ENCODE measurements at regions not wholly inside any gene's neighbourhood (a gene's known extent, or its start where the extent isn't known, plus 50 kb on each side); places are given as distances from the start of the nearest gene placed in this dataset.

DNA sequence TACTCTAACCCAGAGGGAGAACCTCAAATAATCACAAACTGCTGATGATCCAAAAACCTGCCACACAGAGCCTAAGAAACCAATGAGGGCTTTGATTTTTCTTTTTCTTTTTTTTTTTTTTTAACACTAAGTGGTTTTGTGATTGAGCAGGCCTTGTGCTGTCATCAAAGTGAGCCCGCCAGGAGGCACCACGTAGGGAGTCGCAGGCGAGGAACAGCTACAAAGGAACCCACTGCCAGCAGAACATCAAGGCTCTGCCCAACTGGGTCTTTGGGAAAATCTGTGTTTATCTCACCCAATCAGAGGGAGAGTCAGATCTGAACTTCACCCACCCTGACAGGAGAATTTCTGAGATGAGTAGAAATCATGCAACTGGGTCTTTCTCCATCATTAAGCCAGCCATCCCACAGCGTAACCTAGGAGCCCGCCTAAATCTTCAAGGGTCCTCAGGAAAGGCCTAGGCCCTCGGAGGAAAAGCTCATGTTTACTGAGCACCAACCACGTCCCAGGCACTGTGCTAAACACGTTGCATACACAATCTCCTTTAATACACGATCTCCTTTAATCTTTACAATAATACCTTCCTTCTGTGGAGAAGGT lies 126.9 kb upstream of the FSTL4 start:
- intact Hi-C loops (cut with micrococcal nuclease; ENCODE audit: unreplicated experiment) (no loop called here), in situ Hi-C loops (cut with MboI) (no loop called here)
- peaks cover 4% of the 10 kb centered on the region for H3K4me1 ChIP-seq (ENCODE audit: control insufficient read depth, insufficient read depth, low read length)
- ChIA-PET CTCF (interaction anchor here (0.6 to 1.4 kb wide), 4 partner anchors 126 to 1404 kb away, joined by 3 to 5 read pairs (median 4); no protein-coding TSS in a partner anchor), POLR2A (interaction anchor here (0.6 kb wide), 4 partner anchors 12 to 258 kb away, joined by 3 to 6 read pairs (median 5); no protein-coding TSS in a partner anchor), SMC1A (ENCODE audit: uncharacterized antibody, unreplicated experiment) (interaction anchor here (0.9 to 1.5 kb wide), 4 partner anchors 12 to 316 kb away, joined by 3 to 5 read pairs (median 3); no protein-coding TSS in a partner anchor), RAD21 (ENCODE audit: unreplicated experiment) (interaction anchor here (0.6 kb wide), 1 partner anchor 148 kb away, joined by 5 read pairs; no protein-coding TSS in a partner anchor)
- 46% methylated on average over 10 of the region's 10 CpGs for WGBS (ENCODE audit: insufficient coverage, insufficient replicate concordance, low lambda C conversion rate, missing lambda C conversion rate)
- H3K4me3 ChIP-seq: no peak overlapping the region
- H3K27ac ChIP-seq (ENCODE audit: control insufficient read depth, insufficient read depth): no peak overlapping the region
- DNase-seq (ENCODE audit: low read depth, low spot score) (no peak), ATAC-seq (no peak), FAIRE-seq (no peak)
- H3K9me3 ChIP-seq (replicated peaks; ENCODE audit: control insufficient read depth, insufficient read depth, low read length): no peaks in the 10 kb centered on the region
- H3K79me2 ChIP-seq (ENCODE audit: control insufficient read depth, insufficient read depth, low read length): no peaks in the 10 kb centered on the region
- no peaks in the 10 kb centered on the region for H4K20me1 ChIP-seq (ENCODE audit: control insufficient read depth, insufficient read depth)
- no peak overlapping the region for H3K4me2 ChIP-seq (ENCODE audit: control insufficient read depth, insufficient read depth)
- no peaks in the 10 kb centered on the region for H3K36me3 ChIP-seq (ENCODE audit: control insufficient read depth in 2 of 2, insufficient read depth in 2 of 2, low read length in 1 of 2)
- no TSS peak for BruUV-seq (replicated peaks)
- no peak overlapping the region for H2AFZ ChIP-seq (ENCODE audit: control insufficient read depth, low read depth, low read length)
- no peak for TF ChIP-seq MEF2B (IDR thresholded peaks at IDR 0.05; ENCODE audit: partially characterized antibody, poor library complexity, severe bottlenecking)
- no peak for TF ChIP-seq JUNB (IDR thresholded peaks at IDR 0.05)
- TF ChIP-seq NRF1 (conservative IDR thresholded peaks at IDR 0.05; ENCODE audit: low read depth, low read length): no peak
- TF ChIP-seq, protein P1, sequence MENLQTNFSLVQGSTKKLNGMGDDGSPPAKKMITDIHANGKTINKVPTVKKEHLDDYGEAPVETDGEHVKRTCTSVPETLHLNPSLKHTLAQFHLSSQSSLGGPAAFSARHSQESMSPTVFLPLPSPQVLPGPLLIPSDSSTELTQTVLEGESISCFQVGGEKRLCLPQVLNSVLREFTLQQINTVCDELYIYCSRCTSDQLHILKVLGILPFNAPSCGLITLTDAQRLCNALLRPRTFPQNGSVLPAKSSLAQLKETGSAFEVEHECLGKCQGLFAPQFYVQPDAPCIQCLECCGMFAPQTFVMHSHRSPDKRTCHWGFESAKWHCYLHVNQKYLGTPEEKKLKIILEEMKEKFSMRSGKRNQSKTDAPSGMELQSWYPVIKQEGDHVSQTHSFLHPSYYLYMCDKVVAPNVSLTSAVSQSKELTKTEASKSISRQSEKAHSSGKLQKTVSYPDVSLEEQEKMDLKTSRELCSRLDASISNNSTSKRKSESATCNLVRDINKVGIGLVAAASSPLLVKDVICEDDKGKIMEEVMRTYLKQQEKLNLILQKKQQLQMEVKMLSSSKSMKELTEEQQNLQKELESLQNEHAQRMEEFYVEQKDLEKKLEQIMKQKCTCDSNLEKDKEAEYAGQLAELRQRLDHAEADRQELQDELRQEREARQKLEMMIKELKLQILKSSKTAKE (IDR thresholded peaks at IDR 0.05; ENCODE audit: low read depth, poor library complexity, severe bottlenecking): no peak
- TF ChIP-seq EGR1 (IDR thresholded peaks at IDR 0.05; ENCODE audit: borderline replicate concordance in 1 of 2, low read depth in 2 of 2, low read length in 2 of 2): no peak
- no peak for TF ChIP-seq REST (IDR thresholded peaks at IDR 0.05; ENCODE audit: low read depth, low read length)
- no peak for TF ChIP-seq HDAC2 (IDR thresholded peaks at IDR 0.05)
- TF ChIP-seq RB1 (IDR thresholded peaks at IDR 0.05; ENCODE audit: borderline replicate concordance): no peak
- TF ChIP-seq SIX5 (IDR thresholded peaks at IDR 0.05; ENCODE audit: low read depth, low read length, severe bottlenecking): no peak
- TF ChIP-seq NBN (IDR thresholded peaks at IDR 0.05): no peak
- no peak for TF ChIP-seq CEBPB (IDR thresholded peaks at IDR 0.05; ENCODE audit: borderline replicate concordance in 1 of 2, low read depth in 2 of 2, low read length in 2 of 2)
- no peaks in the 10 kb centered on the region for H3K27me3 ChIP-seq (replicated peaks in 1 of 2; ENCODE audit: control insufficient read depth in 2 of 2, insufficient read depth in 2 of 2, low read length in 1 of 2)
- no peak overlapping the region for H3K9ac ChIP-seq (ENCODE audit: control insufficient read depth, insufficient read depth, low read length)
